ENCODE measurements at regions not wholly inside any gene's neighbourhood (a gene's known extent, or its start where the extent isn't known, plus 50 kb on each side); places are given as distances from the start of the nearest gene placed in this dataset.
"Not testable (repeated sequence)": the region's sequence is repeated elsewhere in the genome, so short reads cannot be mapped to it uniquely, and the experiment has no call there.

- no peak for DNase-seq
- ChIA-PET CTCF (no interaction called here), POLR2A (no interaction called here)
- no peaks in the 10 kb centered on the region for H3K36me3 Mint-ChIP-seq (ENCODE audit: low read depth)
- TF ChIP-seq CTCF (IDR thresholded peaks at IDR 0.05), result no peak
- H3K27ac Mint-ChIP-seq, result no peak overlapping the region
- H3K4me1 Mint-ChIP-seq, result no peaks in the 10 kb centered on the region
- peaks cover 24% of the 10 kb centered on the region for H3K27me3 Mint-ChIP-seq
- no peak for ATAC-seq (ENCODE audit: low read depth)
- no peak overlapping the region for H3K4me3 Mint-ChIP-seq
- H3K9me3 Mint-ChIP-seq, result no peaks in the 10 kb centered on the region
- intact Hi-C loops (cut with micrococcal nuclease), result no loop called here
Observed at GRCh38 chr7:25460433-25460832, 232.1 kb upstream of the NPVF start.

GRCh38 chr7:25469669-25470068 is 241.4 kb upstream of the NPVF start:
- Mint-ChIP-seq H3K4me3 (no peak overlapping the region), H3K4me1 (no peaks in the 10 kb centered on the region), H3K36me3 (ENCODE audit: low read depth) (no peaks in the 10 kb centered on the region), H3K27me3 (peaks cover 23% of the 10 kb centered on the region), H3K27ac (no peak overlapping the region), H3K9me3 (no peaks in the 10 kb centered on the region)
- intact Hi-C loops (cut with micrococcal nuclease), result no loop called here
- no peak for DNase-seq
- CTCF ChIA-PET, result no interaction called here
- ATAC-seq (ENCODE audit: low read depth), result no peak
- TF ChIP-seq CTCF (IDR thresholded peaks at IDR 0.05), result no peak
- POLR2A ChIA-PET, result no interaction called here

- POLR2A ChIA-PET, result no interaction called here
- Mint-ChIP-seq H3K27ac (no peak overlapping the region), H3K4me1 (no peaks in the 10 kb centered on the region), H3K9me3 (no peaks in the 10 kb centered on the region), H3K27me3 (peaks cover 25% of the 10 kb centered on the region), H3K4me3 (no peak overlapping the region), H3K36me3 (ENCODE audit: low read depth) (no peaks in the 10 kb centered on the region)
- CTCF ChIA-PET, result no interaction called here
- DNase-seq (no peak), ATAC-seq (ENCODE audit: low read depth) (no peak)
- intact Hi-C loops (cut with micrococcal nuclease), result no loop called here
- no peak for TF ChIP-seq CTCF (IDR thresholded peaks at IDR 0.05)
Observed at GRCh38 chr7:25476863-25477499, 248.7 kb upstream of the NPVF start.

GRCh38 chr7:25478221-25478620 is 249.9 kb upstream of the NPVF start:
- H3K4me1 Mint-ChIP-seq; DNase-seq; ATAC-seq (ENCODE audit: low read depth); intact Hi-C loops (cut with micrococcal nuclease); H3K27ac Mint-ChIP-seq; H3K4me3 Mint-ChIP-seq; CTCF ChIA-PET; H3K9me3 Mint-ChIP-seq; POLR2A ChIA-PET; H3K36me3 Mint-ChIP-seq (ENCODE audit: low read depth): not testable (repeated sequence)
- peaks cover 17% of the 10 kb centered on the region for H3K27me3 Mint-ChIP-seq

GRCh38 chr7:25478925-25479324 is 250.6 kb upstream of the NPVF start:
- TF ChIP-seq CTCF (IDR thresholded peaks at IDR 0.05), result no peak
- CTCF ChIA-PET, result no interaction called here

GRCh38 chr7:25481891-25482290 is 253.6 kb upstream of the NPVF start:
- Mint-ChIP-seq H3K4me3 (no peak overlapping the region), H3K4me1 (no peaks in the 10 kb centered on the region), H3K27me3 (peaks cover 11% of the 10 kb centered on the region), H3K36me3 (ENCODE audit: low read depth) (no peaks in the 10 kb centered on the region), H3K9me3 (no peaks in the 10 kb centered on the region), H3K27ac (no peak overlapping the region)
- ChIA-PET POLR2A (no interaction called here), CTCF (no interaction called here)
- no peak for ATAC-seq (ENCODE audit: low read depth)
- no peak for DNase-seq
- intact Hi-C loops (cut with micrococcal nuclease), result no loop called here
- no peak for TF ChIP-seq CTCF (IDR thresholded peaks at IDR 0.05)

More at GRCh38 chr7:25478925-25479324, 250.6 kb upstream of the NPVF start:
- POLR2A ChIA-PET, result no interaction called here
- Mint-ChIP-seq H3K9me3 (no peaks in the 10 kb centered on the region), H3K4me1 (no peaks in the 10 kb centered on the region), H3K4me3 (no peak overlapping the region), H3K27me3 (peaks cover 12% of the 10 kb centered on the region), H3K27ac (no peak overlapping the region), H3K36me3 (ENCODE audit: low read depth) (no peaks in the 10 kb centered on the region)
- intact Hi-C loops (cut with micrococcal nuclease), result no loop called here
- ATAC-seq (ENCODE audit: low read depth) (no peak), DNase-seq (no peak)
